ENCODE measurements at regions not wholly inside any gene's neighbourhood (a gene's known extent, or its start where the extent isn't known, plus 50 kb on each side); places are given as distances from the start of the nearest gene placed in this dataset.

GRCh38 chr10:128712661-128713400 is 586.6 kb upstream of the MKI67 start:
- Histone ChIP-seq H3K27me3 (ENCODE audit: control insufficient read depth in 1 of 2, insufficient read depth in 1 of 2, low read length in 2 of 2) (no peaks in the 10 kb centered on the region), H2BK120ac (ENCODE audit: low read depth, low read length) (no peak overlapping the region), H2AFZ (ENCODE audit: low read depth, low read length) (no peak overlapping the region), H3K23ac (ENCODE audit: low read length in 2 of 2) (no peak overlapping the region), H4K91ac (ENCODE audit: low read length) (no peak overlapping the region), H3K36me3 (ENCODE audit: control insufficient read depth in 1 of 2, insufficient read depth in 2 of 2, low read depth in 1 of 2, low read length in 2 of 2) (no peaks in the 10 kb centered on the region), H3K4ac (ENCODE audit: low read depth in 1 of 2, low read length in 2 of 2) (no peak overlapping the region), H2BK5ac (ENCODE audit: low read depth, low read length, poor library complexity, severe bottlenecking) (no peak overlapping the region), H3K27ac (ENCODE audit: low read length, poor library complexity, severe bottlenecking) (no peak overlapping the region), H3K14ac (ENCODE audit: low read length in 2 of 2) (no peak overlapping the region), H3K4me3 (ENCODE audit: insufficient read depth in 1 of 2, low read depth in 1 of 2, low read length in 2 of 2) (no peak overlapping the region), H3K79me1 (replicated peaks; ENCODE audit: low read length, poor library complexity, severe bottlenecking) (no peaks in the 10 kb centered on the region), H2AK5ac (ENCODE audit: low read length, severe bottlenecking) (no peak overlapping the region), H2BK15ac (ENCODE audit: low read depth, poor library complexity, severe bottlenecking) (no peak overlapping the region), H4K8ac (ENCODE audit: low read length) (no peak overlapping the region), H3K4me2 (ENCODE audit: low read length, poor library complexity, severe bottlenecking) (no peak overlapping the region), H3K9ac (ENCODE audit: low read length) (no peak overlapping the region), H3K4me1 (ENCODE audit: control insufficient read depth, insufficient read depth, low read depth, low read length) (no peaks in the 10 kb centered on the region), H3K9me3 (ENCODE audit: control insufficient read depth, low read length) (no peaks in the 10 kb centered on the region), H2BK12ac (ENCODE audit: low read length in 2 of 2) (no peak overlapping the region), H3K18ac (ENCODE audit: low read depth in 1 of 2, low read length in 2 of 2) (no peak overlapping the region)
- no peak for DNase-seq
- 84% methylated on average over 18 of the region's 18 CpGs for WGBS

- no peak for DNase-seq
- H2AFZ ChIP-seq (ENCODE audit: low read depth, low read length) = no peak overlapping the region
- no peak overlapping the region for H3K4me3 ChIP-seq (ENCODE audit: insufficient read depth in 1 of 2, low read depth in 1 of 2, low read length in 2 of 2)
- H2BK15ac ChIP-seq (ENCODE audit: low read depth, poor library complexity, severe bottlenecking) = no peak overlapping the region
- H3K23ac ChIP-seq (ENCODE audit: low read length in 2 of 2) = no peak overlapping the region
- H3K79me1 ChIP-seq (replicated peaks; ENCODE audit: low read length, poor library complexity, severe bottlenecking) = no peaks in the 10 kb centered on the region
- no peak overlapping the region for H3K18ac ChIP-seq (ENCODE audit: low read depth in 1 of 2, low read length in 2 of 2)
- H2BK120ac ChIP-seq (ENCODE audit: low read depth, low read length) = no peak overlapping the region
- no peak overlapping the region for H3K14ac ChIP-seq (ENCODE audit: low read length in 2 of 2)
- H3K4me1 ChIP-seq (ENCODE audit: control insufficient read depth, insufficient read depth, low read depth, low read length) = no peaks in the 10 kb centered on the region
- H3K4me2 ChIP-seq (ENCODE audit: low read length, poor library complexity, severe bottlenecking) = no peak overlapping the region
- H2BK5ac ChIP-seq (ENCODE audit: low read depth, low read length, poor library complexity, severe bottlenecking) = no peak overlapping the region
- no peaks in the 10 kb centered on the region for H3K36me3 ChIP-seq (ENCODE audit: control insufficient read depth in 1 of 2, insufficient read depth in 2 of 2, low read depth in 1 of 2, low read length in 2 of 2)
- H3K27me3 ChIP-seq (ENCODE audit: control insufficient read depth in 1 of 2, insufficient read depth in 1 of 2, low read length in 2 of 2) = peaks cover 0 to 2% of the 10 kb centered on the region in 2 experiments
- H4K91ac ChIP-seq (ENCODE audit: low read length) = no peak overlapping the region
- H3K4ac ChIP-seq (ENCODE audit: low read depth in 1 of 2, low read length in 2 of 2) = no peak overlapping the region
- no peak overlapping the region for H4K8ac ChIP-seq (ENCODE audit: low read length)
- no peak overlapping the region for H2AK5ac ChIP-seq (ENCODE audit: low read length, severe bottlenecking)
- H2BK12ac ChIP-seq (ENCODE audit: low read length in 2 of 2) = no peak overlapping the region
- H3K9me3 ChIP-seq (ENCODE audit: control insufficient read depth, low read length) = no peaks in the 10 kb centered on the region
- no peak overlapping the region for H3K9ac ChIP-seq (ENCODE audit: low read length)
- no peak overlapping the region for H3K27ac ChIP-seq (ENCODE audit: low read length, poor library complexity, severe bottlenecking)
- WGBS = 91% methylated on average over 4 of the region's 5 CpGs
These were observed 587.2 kb upstream of the MKI67 start for GRCh38 chr10:128713471-128713870.

- H3K9me3 ChIP-seq (ENCODE audit: control insufficient read depth, low read length) = no peaks in the 10 kb centered on the region
- no peak overlapping the region for H3K18ac ChIP-seq (ENCODE audit: low read depth in 1 of 2, low read length in 2 of 2)
- no peak overlapping the region for H3K4me2 ChIP-seq (ENCODE audit: low read length, poor library complexity, severe bottlenecking)
- H3K14ac ChIP-seq (ENCODE audit: low read length in 2 of 2) = no peak overlapping the region
- DNase-seq = no peak
- no peak overlapping the region for H2AK5ac ChIP-seq (ENCODE audit: low read length, severe bottlenecking)
- H3K27me3 ChIP-seq (ENCODE audit: control insufficient read depth in 1 of 2, insufficient read depth in 1 of 2, low read length in 2 of 2) = peaks cover 0 to 6% of the 10 kb centered on the region in 2 experiments
- H3K23ac ChIP-seq (ENCODE audit: low read length in 2 of 2) = no peak overlapping the region
- H3K4me1 ChIP-seq (ENCODE audit: control insufficient read depth, insufficient read depth, low read depth, low read length) = no peaks in the 10 kb centered on the region
- H3K9ac ChIP-seq (ENCODE audit: low read length) = no peak overlapping the region
- no peak overlapping the region for H3K4ac ChIP-seq (ENCODE audit: low read depth in 1 of 2, low read length in 2 of 2)
- no peak overlapping the region for H2AFZ ChIP-seq (ENCODE audit: low read depth, low read length)
- no peak overlapping the region for H2BK120ac ChIP-seq (ENCODE audit: low read depth, low read length)
- WGBS = 85% methylated on average over 5 of the region's 6 CpGs
- no peak overlapping the region for H2BK5ac ChIP-seq (ENCODE audit: low read depth, low read length, poor library complexity, severe bottlenecking)
- no peaks in the 10 kb centered on the region for H3K79me1 ChIP-seq (replicated peaks; ENCODE audit: low read length, poor library complexity, severe bottlenecking)
- no peak overlapping the region for H4K91ac ChIP-seq (ENCODE audit: low read length)
- H4K8ac ChIP-seq (ENCODE audit: low read length) = no peak overlapping the region
- H2BK12ac ChIP-seq (ENCODE audit: low read length in 2 of 2) = no peak overlapping the region
- H3K4me3 ChIP-seq (ENCODE audit: insufficient read depth in 1 of 2, low read depth in 1 of 2, low read length in 2 of 2) = no peak overlapping the region
- no peak overlapping the region for H3K27ac ChIP-seq (ENCODE audit: low read length, poor library complexity, severe bottlenecking)
- no peaks in the 10 kb centered on the region for H3K36me3 ChIP-seq (ENCODE audit: control insufficient read depth in 1 of 2, insufficient read depth in 2 of 2, low read depth in 1 of 2, low read length in 2 of 2)
- no peak overlapping the region for H2BK15ac ChIP-seq (ENCODE audit: low read depth, poor library complexity, severe bottlenecking)
These were observed 587.8 kb upstream of the MKI67 start for GRCh38 chr10:128713874-128714570.

GRCh38 chr10:128714644-128715415 is 588.6 kb upstream of the MKI67 start:
- Histone ChIP-seq H2AFZ (ENCODE audit: low read depth, low read length) (no peak overlapping the region), H3K23ac (ENCODE audit: low read length in 2 of 2) (no peak overlapping the region), H2BK120ac (ENCODE audit: low read depth, low read length) (no peak overlapping the region), H3K4ac (ENCODE audit: low read depth in 1 of 2, low read length in 2 of 2) (no peak overlapping the region), H4K91ac (ENCODE audit: low read length) (no peak overlapping the region), H4K8ac (ENCODE audit: low read length) (no peak overlapping the region), H3K18ac (ENCODE audit: low read depth in 1 of 2, low read length in 2 of 2) (no peak overlapping the region), H2BK15ac (ENCODE audit: low read depth, poor library complexity, severe bottlenecking) (no peak overlapping the region), H2AK5ac (ENCODE audit: low read length, severe bottlenecking) (no peak overlapping the region), H3K9me3 (ENCODE audit: control insufficient read depth, low read length) (no peaks in the 10 kb centered on the region), H3K27ac (ENCODE audit: low read length, poor library complexity, severe bottlenecking) (no peak overlapping the region), H3K79me1 (replicated peaks; ENCODE audit: low read length, poor library complexity, severe bottlenecking) (no peaks in the 10 kb centered on the region), H3K4me2 (ENCODE audit: low read length, poor library complexity, severe bottlenecking) (no peak overlapping the region), H3K36me3 (ENCODE audit: control insufficient read depth in 1 of 2, insufficient read depth in 2 of 2, low read depth in 1 of 2, low read length in 2 of 2) (no peaks in the 10 kb centered on the region), H3K14ac (ENCODE audit: low read length in 2 of 2) (no peak overlapping the region), H3K9ac (ENCODE audit: low read length) (no peak overlapping the region), H3K27me3 (ENCODE audit: control insufficient read depth in 1 of 2, insufficient read depth in 1 of 2, low read length in 2 of 2) (peaks cover 0 to 10% of the 10 kb centered on the region in 2 experiments), H3K4me3 (ENCODE audit: insufficient read depth in 1 of 2, low read depth in 1 of 2, low read length in 2 of 2) (no peak overlapping the region), H3K4me1 (ENCODE audit: control insufficient read depth, insufficient read depth, low read depth, low read length) (no peaks in the 10 kb centered on the region), H2BK5ac (ENCODE audit: low read depth, low read length, poor library complexity, severe bottlenecking) (no peak overlapping the region), H2BK12ac (ENCODE audit: low read length in 2 of 2) (no peak overlapping the region)
- no peak for DNase-seq
- WGBS = 81% methylated on average over 9 of the region's 12 CpGs

Data from mesenchymal stem cell (in vitro differentiated cells and primary cell).